ENCODE measurements at regions not wholly inside any gene's neighbourhood (a gene's known extent, or its start where the extent isn't known, plus 50 kb on each side); places are given as distances from the start of the nearest gene placed in this dataset.

DNA sequence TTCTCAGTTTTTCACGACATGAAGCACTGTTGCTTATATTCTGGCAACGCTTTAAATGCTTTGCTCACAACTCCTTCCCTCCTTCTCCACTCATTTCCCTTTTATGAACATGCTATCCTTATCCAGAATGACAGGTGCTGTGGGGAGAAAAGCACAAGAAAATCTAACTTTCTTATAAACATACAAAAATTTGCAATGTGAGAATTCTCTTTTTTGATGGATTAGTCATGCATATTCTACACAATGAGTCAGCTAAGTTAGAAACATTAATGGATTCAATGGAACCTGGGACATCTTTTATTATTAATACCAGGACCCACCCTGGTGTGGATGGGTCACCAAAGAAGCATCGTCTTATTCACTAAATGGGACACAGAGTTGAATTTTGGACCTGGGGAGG is 234.6 kb upstream of the CDH5 start:
- Histone ChIP-seq H4K20me1 (ENCODE audit: insufficient read depth, low read length) (no peaks in the 10 kb centered on the region), H3K27me3 (ENCODE audit: control insufficient read depth in 1 of 2, insufficient read depth in 2 of 2, low read length in 2 of 2) (peaks cover 7 to 46% of the 10 kb centered on the region in 2 experiments), H3K4me2 (ENCODE audit: low read depth, low read length) (no peak overlapping the region), H3K9me3 (ENCODE audit: low read length) (no peaks in the 10 kb centered on the region), H3K79me2 (ENCODE audit: insufficient read depth, low read length) (no peaks in the 10 kb centered on the region), H3K4me1 (ENCODE audit: insufficient read depth, low read length) (no peaks in the 10 kb centered on the region), H3K36me3 (replicated peaks in 1 of 2; ENCODE audit: control insufficient read depth in 1 of 2, insufficient read depth in 2 of 2, low read length in 2 of 2) (no peaks in the 10 kb centered on the region), H2AFZ (ENCODE audit: low read length) (no peak overlapping the region), H3K4me3 (replicated peaks in 1 of 3; ENCODE audit: insufficient read depth in 1 of 3, low read depth in 2 of 3, low read length in 3 of 3) (no peak overlapping the region), H3K27ac (ENCODE audit: extremely low read length, insufficient read depth, low read length) (no peak overlapping the region), H3K9ac (ENCODE audit: insufficient read depth, low read depth, low read length) (no peak overlapping the region)
- TF ChIP-seq ZSCAN25 (CRISPR knock-in tag; IDR thresholded peaks at IDR 0.05) (no peak), HES4 (CRISPR knock-in tag; IDR thresholded peaks at IDR 0.05; ENCODE audit: borderline replicate concordance) (no peak), RFX1 (IDR thresholded peaks at IDR 0.05) (no peak), GLI4 (CRISPR knock-in tag; IDR thresholded peaks at IDR 0.05; ENCODE audit: borderline replicate concordance) (no peak), MEIS2 (CRISPR knock-in tag; IDR thresholded peaks at IDR 0.05) (no peak), RBFOX2 (IDR thresholded peaks at IDR 0.05; ENCODE audit: low read depth, low read length) (no peak), CCDC6 (CRISPR knock-in tag; IDR thresholded peaks at IDR 0.05) (no peak)
- TF ChIP-seq, protein P1, sequence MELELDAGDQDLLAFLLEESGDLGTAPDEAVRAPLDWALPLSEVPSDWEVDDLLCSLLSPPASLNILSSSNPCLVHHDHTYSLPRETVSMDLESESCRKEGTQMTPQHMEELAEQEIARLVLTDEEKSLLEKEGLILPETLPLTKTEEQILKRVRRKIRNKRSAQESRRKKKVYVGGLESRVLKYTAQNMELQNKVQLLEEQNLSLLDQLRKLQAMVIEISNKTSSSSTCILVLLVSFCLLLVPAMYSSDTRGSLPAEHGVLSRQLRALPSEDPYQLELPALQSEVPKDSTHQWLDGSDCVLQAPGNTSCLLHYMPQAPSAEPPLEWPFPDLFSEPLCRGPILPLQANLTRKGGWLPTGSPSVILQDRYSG (CRISPR knock-in tag; IDR thresholded peaks at IDR 0.05) = no peak
- no peak for FAIRE-seq
- no peak for ATAC-seq
- in situ Hi-C loops (cut with HindIII; ENCODE audit: extremely low pct_ligation_motif_present, low pct_unique_long_range_greater_than_20kb) = no loop called here
- ChIA-PET CTCF (ENCODE audit: low intra/inter-chr PET ratio, low total read pairs) (no interaction called here), POLR2A (no interaction called here)
- BruUV-seq (replicated peaks) = no TSS peak
- WGBS (ENCODE audit: low lambda C conversion rate) = under 1% methylated on average over 3 of the region's 3 CpGs
- intact Hi-C loops (cut with micrococcal nuclease; ENCODE audit: unreplicated experiment) = no loop called here
- no peak for DNase-seq (ENCODE audit: low spot score)

DNA sequence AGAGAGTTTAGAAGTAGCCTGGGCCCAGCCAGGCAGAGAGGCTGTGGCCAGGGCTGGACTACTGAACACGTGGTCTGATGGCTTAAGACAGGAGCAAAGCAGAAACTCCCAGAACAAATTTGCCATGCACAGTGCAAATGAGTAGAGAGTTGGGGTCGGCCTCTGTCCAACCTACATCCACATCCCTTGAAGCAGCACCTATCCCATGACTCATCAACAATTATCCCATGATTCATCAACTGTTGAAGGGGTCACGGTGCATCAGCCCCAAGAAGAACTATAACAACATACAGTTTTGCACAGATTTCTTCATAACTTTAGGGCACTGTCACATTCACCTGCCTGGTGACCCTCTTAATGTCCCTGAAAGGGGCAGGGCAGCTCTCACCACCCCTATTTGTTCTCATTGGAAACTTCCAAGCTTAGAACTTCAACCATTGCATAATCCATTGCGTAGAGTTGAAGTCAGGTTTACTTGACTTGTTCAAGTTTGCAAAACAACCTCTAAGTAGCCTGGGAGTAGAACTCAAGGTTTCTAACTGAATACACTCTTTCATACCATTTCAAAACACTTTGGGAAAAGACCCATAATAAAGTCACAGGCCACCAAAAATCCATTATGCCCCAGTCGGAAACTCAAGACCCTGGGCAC is 235.2 kb upstream of the CDH5 start:
- DNase-seq (ENCODE audit: low spot score) = no peak
- no peak for ATAC-seq
- no peaks in the 10 kb centered on the region for H3K79me2 ChIP-seq (ENCODE audit: insufficient read depth, low read length)
- no peak overlapping the region for H3K4me2 ChIP-seq (ENCODE audit: low read depth, low read length)
- no peaks in the 10 kb centered on the region for H3K9me3 ChIP-seq (ENCODE audit: low read length)
- no peak for FAIRE-seq
- TF ChIP-seq NFE2L2 (IDR thresholded peaks at IDR 0.05; ENCODE audit: low read length) (peak; percentile 17; the same call in 1 of the 2 replicates), SRSF1 (optimal IDR thresholded peaks at IDR 0.05; ENCODE audit: low read depth, low read length) (no peak)
- no peak overlapping the region for H3K27ac ChIP-seq (ENCODE audit: extremely low read length, insufficient read depth, low read length)
- H3K4me1 ChIP-seq (ENCODE audit: insufficient read depth, low read length) = no peaks in the 10 kb centered on the region
- no peaks in the 10 kb centered on the region for H3K36me3 ChIP-seq (replicated peaks in 1 of 2; ENCODE audit: control insufficient read depth in 1 of 2, insufficient read depth in 2 of 2, low read length in 2 of 2)
- ChIA-PET CTCF (ENCODE audit: low intra/inter-chr PET ratio, low total read pairs) (no interaction called here), POLR2A (no interaction called here)
- intact Hi-C loops (cut with micrococcal nuclease; ENCODE audit: unreplicated experiment) (no loop called here), in situ Hi-C loops (cut with HindIII; ENCODE audit: extremely low pct_ligation_motif_present, low pct_unique_long_range_greater_than_20kb) (no loop called here)
- no peak overlapping the region for H3K9ac ChIP-seq (ENCODE audit: insufficient read depth, low read depth, low read length)
- H4K20me1 ChIP-seq (ENCODE audit: insufficient read depth, low read length) = no peaks in the 10 kb centered on the region
- under 1% methylated on average over 5 of the region's 5 CpGs for WGBS (ENCODE audit: low lambda C conversion rate)
- no peak overlapping the region for H2AFZ ChIP-seq (ENCODE audit: low read length)
- H3K27me3 ChIP-seq (ENCODE audit: control insufficient read depth in 1 of 2, insufficient read depth in 2 of 2, low read length in 2 of 2) = peaks cover 7 to 48% of the 10 kb centered on the region in 2 experiments
- no peak overlapping the region for H3K4me3 ChIP-seq (replicated peaks in 1 of 3; ENCODE audit: insufficient read depth in 1 of 3, low read depth in 2 of 3, low read length in 3 of 3)
- no TSS peak for BruUV-seq (replicated peaks)
